Prostate gland (tissue), 2 donors: ENCODE measurements at regions not wholly inside any gene's neighbourhood (a gene's known extent, or its start where the extent isn't known, plus 50 kb on each side); places are given as distances from the start of the nearest gene placed in this dataset.

Source experiments
- DNase-seq: peaks from one replicate; pipeline ENCODE4 v3.0.0-alpha.2; 2019; ENCODE audit warnings: low spot score
- H3K27ac ChIP-seq, 2 donors: fragments of 200-600 bp; sonication (generic); 2 replicates each; pipeline ENCODE4 v1.5.1; 2017 to 2019
- H3K27me3 ChIP-seq: fragments of 200-600 bp; sonication (generic); replicated peaks from 2 replicates; pipeline ENCODE4 v1.5.1; 2019; ENCODE audit not compliant: insufficient read depth
- H3K36me3 ChIP-seq, 2 donors: fragments of 200-600 bp; sonication (generic); 1 replicate in 1 of 2; 2 replicates in 1 of 2; pipeline versions ENCODE4 v1.5.1 to v1.8.1; 2017 to 2019
- H3K4me1 ChIP-seq: fragments of 200-600 bp; sonication (generic); replicated peaks from 2 replicates; pipeline ENCODE4 v1.5.1; 2019
- H3K4me3 ChIP-seq, 2 donors: fragments of 200-600 bp; sonication (generic); 2 replicates each; pipeline ENCODE4 v1.5.1; 2017 to 2019
- H3K9me3 ChIP-seq: fragments of 200-600 bp; sonication (generic); 2 replicates; pipeline ENCODE4 v1.5.1; 2017
- CTCF ChIP-seq, 4 experiments: fragments of 200-600 bp in 2 of 4; fragments of 450-650 bp in 2 of 4; sonication (generic) in 2 of 4; IDR thresholded peaks; 1 replicate in 3 of 4; 2 replicates in 1 of 4; pipeline ENCODE4 v1.5.1; 2016 to 2019; ENCODE audit warnings: antibody characterized with exemption in 4 of 4, mild to moderate bottlenecking in 2 of 4, moderate library complexity in 2 of 4
- POLR2A ChIP-seq: fragments of 450-650 bp; IDR thresholded peaks from one replicate; pipeline ENCODE4 v1.6.1; 2016; ENCODE audit warnings: antibody characterized with exemption, mild to moderate bottlenecking
- POLR2AphosphoS5 ChIP-seq: sonication (generic); formaldehyde crosslinking; IDR thresholded peaks from one replicate; pipeline ENCODE4 v1.6.1; 2017; ENCODE audit warnings: antibody characterized with exemption
- WGBS: methylation state at CpG from one replicate; pipeline ENCODE4 v1.1.5; 2018; 5-methylcytosine and 5-hydroxymethylcytosine counted together
- intact Hi-C: fragments of 100-400 bp; cut with DNase I; formaldehyde crosslinking; loops from one replicate; pipeline ENCODE4 v1.14.2; 2022

DNA sequence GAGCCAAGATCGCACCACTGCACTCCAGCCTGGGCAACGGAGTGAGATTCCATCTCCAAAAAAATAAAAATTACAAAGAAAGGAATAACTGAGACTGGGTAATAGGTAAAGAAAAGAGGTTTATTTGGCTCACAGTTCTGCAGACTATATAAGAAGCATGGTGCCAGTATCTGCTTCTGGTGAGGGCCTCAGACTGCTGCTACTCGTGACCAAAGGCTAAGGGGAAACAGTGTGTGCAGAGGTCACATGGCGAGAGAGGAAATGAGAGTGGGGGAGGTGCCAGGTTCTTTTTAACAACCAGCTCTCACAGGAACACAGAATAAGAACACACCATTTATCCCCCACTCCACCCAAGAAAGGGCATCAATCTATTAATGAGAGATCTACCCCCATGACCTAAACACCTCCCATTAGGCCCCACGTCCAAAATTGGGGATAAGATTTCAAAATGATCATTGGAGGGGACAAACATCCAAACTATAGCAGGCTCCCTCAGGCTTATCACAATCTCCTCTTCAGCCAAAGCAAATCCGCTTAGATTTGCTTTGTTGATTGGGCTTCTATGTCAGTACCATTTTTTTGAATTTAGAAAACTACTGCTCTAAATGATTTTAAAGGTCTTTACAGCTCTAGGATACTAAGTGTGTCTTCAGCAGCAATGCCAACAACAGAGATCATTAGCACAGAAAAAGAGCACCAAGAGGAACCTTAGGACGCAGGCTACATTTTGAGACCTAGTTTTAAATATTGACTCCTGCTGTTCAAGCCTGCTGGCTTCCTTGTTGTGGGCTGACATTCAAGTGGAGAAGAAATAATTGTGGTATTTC is 84.2 kb upstream of the TBL1XR1 start:
- 86% methylated on average over 7 of the region's 7 CpGs for WGBS
- Histone ChIP-seq H3K9me3 (no peaks in the 10 kb centered on the region), H3K36me3 (no peaks in the 10 kb centered on the region), H3K4me3 (no peak overlapping the region), H3K4me1 (no peaks in the 10 kb centered on the region), H3K27ac (no peak overlapping the region), H3K27me3 (no peaks in the 10 kb centered on the region)
- intact Hi-C loops = no loop called here
- no peak for TF ChIP-seq POLR2AphosphoS5
- no peak for TF ChIP-seq POLR2A
- TF ChIP-seq CTCF (IDR thresholded peaks at IDR 0.05) = no peak
- DNase-seq = no peak

DNA sequence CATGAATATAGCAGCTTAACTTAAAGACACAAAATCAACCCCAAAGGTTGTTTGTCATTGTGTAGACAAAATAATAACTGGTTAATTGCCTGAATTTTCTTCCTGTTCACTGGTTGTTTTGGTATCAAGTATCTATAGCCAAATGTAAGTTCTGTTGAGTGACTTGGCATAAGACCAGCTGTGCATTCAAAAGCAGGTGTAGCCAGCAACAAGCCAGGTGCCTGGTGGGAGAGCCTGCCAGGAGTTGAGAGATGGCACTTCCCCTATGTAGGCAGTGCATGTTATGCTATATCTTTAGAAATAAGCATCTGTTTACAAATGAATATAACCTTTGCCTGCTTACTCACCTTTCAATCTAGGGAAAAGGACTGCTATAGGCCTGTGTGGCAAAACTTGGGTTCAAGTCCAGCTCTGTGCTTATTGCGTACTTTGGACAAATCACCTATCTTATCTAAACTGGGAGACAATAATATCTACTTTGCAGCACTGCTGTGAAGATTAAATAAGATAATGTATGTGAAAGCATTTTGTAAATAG is 84.9 kb upstream of the TBL1XR1 start:
- WGBS = 100% methylated on average over 1 of the region's 1 CpG
- Histone ChIP-seq H3K27ac (no peak overlapping the region), H3K4me3 (no peak overlapping the region), H3K9me3 (no peaks in the 10 kb centered on the region), H3K36me3 (no peaks in the 10 kb centered on the region), H3K4me1 (no peaks in the 10 kb centered on the region), H3K27me3 (no peaks in the 10 kb centered on the region)
- no peak for DNase-seq
- intact Hi-C loops = no loop called here
- TF ChIP-seq POLR2A = no peak

DNA sequence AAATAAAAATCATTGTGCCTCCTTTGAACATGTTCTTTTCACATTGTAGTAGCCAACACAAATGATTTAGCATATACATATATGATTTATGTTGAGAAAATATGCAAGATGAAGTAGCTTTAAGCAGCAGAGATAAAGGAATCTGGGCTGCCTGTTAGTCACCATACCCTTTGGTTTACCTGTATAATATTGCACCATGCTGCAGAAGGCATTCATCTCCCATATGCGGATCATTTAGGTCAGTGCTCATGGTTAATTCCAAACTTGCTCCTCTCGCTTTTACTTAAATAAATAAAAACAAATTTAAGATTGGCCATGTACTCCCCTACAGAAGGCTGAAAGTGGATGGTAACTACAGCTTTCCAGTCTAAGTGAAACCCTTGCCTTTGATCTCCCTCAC is 86.7 kb upstream of the TBL1XR1 start:
- no peaks in the 10 kb centered on the region for H3K27me3 ChIP-seq
- DNase-seq = no peak
- intact Hi-C loops = no loop called here
- H3K36me3 ChIP-seq = no peaks in the 10 kb centered on the region
- H3K27ac ChIP-seq = no peak overlapping the region
- H3K4me1 ChIP-seq = no peaks in the 10 kb centered on the region
- 90% methylated on average over 2 of the region's 2 CpGs for WGBS
- H3K9me3 ChIP-seq = no peaks in the 10 kb centered on the region
- TF ChIP-seq POLR2A (no peak), CTCF (IDR thresholded peaks at IDR 0.05) (no peak), POLR2AphosphoS5 (no peak)
- no peak overlapping the region for H3K4me3 ChIP-seq

DNA sequence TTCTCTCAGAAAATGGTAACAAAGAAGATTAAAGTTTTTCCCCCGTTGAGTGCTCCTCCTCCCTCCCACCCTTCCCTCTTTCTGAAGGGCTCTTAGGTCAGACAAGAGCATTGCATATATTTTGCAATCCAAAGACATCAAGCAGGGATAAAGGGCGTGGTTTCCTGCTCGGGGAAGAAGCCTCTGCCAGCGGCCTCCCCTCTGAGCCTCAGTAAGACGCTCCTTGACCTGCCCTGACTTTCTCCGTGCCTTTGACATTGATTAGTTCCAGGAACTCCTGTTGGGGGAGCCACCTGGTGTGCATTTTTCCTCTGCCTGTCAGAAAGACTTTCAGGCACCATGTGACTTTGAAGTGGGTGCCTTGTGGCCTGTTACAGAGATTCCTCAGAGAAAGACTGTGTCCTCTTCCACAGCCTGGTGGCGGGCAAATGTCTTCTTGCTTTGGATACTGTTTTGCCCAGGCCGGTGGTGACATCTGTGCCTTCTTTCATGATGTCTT is 87.2 kb upstream of the TBL1XR1 start:
- intact Hi-C loops = no loop called here
- Histone ChIP-seq H3K4me1 (no peaks in the 10 kb centered on the region), H3K36me3 (no peaks in the 10 kb centered on the region), H3K27ac (no peak overlapping the region), H3K27me3 (no peaks in the 10 kb centered on the region), H3K4me3 (no peak overlapping the region), H3K9me3 (no peaks in the 10 kb centered on the region)
- DNase-seq = no peak
- TF ChIP-seq POLR2A (no peak), POLR2AphosphoS5 (no peak), CTCF (IDR thresholded peaks at IDR 0.05) (no peak)
- 63% methylated on average over 8 of the region's 8 CpGs for WGBS

- Histone ChIP-seq H3K27me3 (no peaks in the 10 kb centered on the region), H3K4me3 (no peak overlapping the region), H3K36me3 (no peaks in the 10 kb centered on the region), H3K9me3 (no peaks in the 10 kb centered on the region), H3K4me1 (no peaks in the 10 kb centered on the region), H3K27ac (no peak overlapping the region)
- WGBS = 82% methylated on average over 2 of the region's 2 CpGs
- TF ChIP-seq CTCF (IDR thresholded peaks at IDR 0.05) = no peak
- no peak for TF ChIP-seq POLR2A
- TF ChIP-seq POLR2AphosphoS5 = no peak
- no peak for DNase-seq
- intact Hi-C loops = no loop called here
Measured at GRCh38 chr3:177286034-177286433, 88.8 kb upstream of the TBL1XR1 start.
